ENCODE measurements at regions not wholly inside any gene's neighbourhood (a gene's known extent, or its start where the extent isn't known, plus 50 kb on each side); places are given as distances from the start of the nearest gene placed in this dataset.
"Not testable (repeated sequence)": the region's sequence is repeated elsewhere in the genome, so short reads cannot be mapped to it uniquely, and the experiment has no call there.

- H3K4me3 ChIP-seq (ENCODE audit: low read depth, low read length), result no peak overlapping the region
- no peak for DNase-seq (ENCODE audit: low read depth)
- TF ChIP-seq CTCF (IDR thresholded peaks at IDR 0.05; ENCODE audit: insufficient read depth, low read depth, low read length), result no peak
These were observed 128.4 kb downstream of the ZFAND4 start for GRCh38 chr10:45544191-45544590.

GRCh38 chr10:45541032-45541431, 131.5 kb downstream of the ZFAND4 start:
- not testable (repeated sequence) for H3K4me3 ChIP-seq (ENCODE audit: low read depth, low read length); DNase-seq (ENCODE audit: low read depth)

GRCh38 chr10:45540589-45540988, 132.0 kb downstream of the ZFAND4 start:
- not testable (repeated sequence) for DNase-seq (ENCODE audit: low read depth); H3K4me3 ChIP-seq (ENCODE audit: low read depth, low read length)

GRCh38 chr10:45539569-45539968, 133.0 kb downstream of the ZFAND4 start:
- not testable (repeated sequence) for DNase-seq (ENCODE audit: low read depth); H3K4me3 ChIP-seq (ENCODE audit: low read depth, low read length)

- H3K4me3 ChIP-seq (ENCODE audit: low read depth, low read length), result no peak overlapping the region
- no peak for TF ChIP-seq CTCF (IDR thresholded peaks at IDR 0.05; ENCODE audit: insufficient read depth, low read depth, low read length)
- DNase-seq (ENCODE audit: low read depth), result no peak
These were observed 138.0 kb downstream of the ZFAND4 start for GRCh38 chr10:45534572-45534971.

GRCh38 chr10:45532480-45532879, 140.1 kb downstream of the ZFAND4 start:
- no peak for TF ChIP-seq CTCF (IDR thresholded peaks at IDR 0.05; ENCODE audit: insufficient read depth, low read depth, low read length)
- no peak for DNase-seq (ENCODE audit: low read depth)
- H3K4me3 ChIP-seq (ENCODE audit: low read depth, low read length), result no peak overlapping the region

GRCh38 chr10:45526309-45526905, 146.2 kb downstream of the ZFAND4 start:
- no peak for TF ChIP-seq CTCF (IDR thresholded peaks at IDR 0.05; ENCODE audit: insufficient read depth, low read depth, low read length)
- no peak for DNase-seq (ENCODE audit: low read depth)
- no peak overlapping the region for H3K4me3 ChIP-seq (ENCODE audit: low read depth, low read length)

GRCh38 chr10:45520476-45520875, 146.5 kb downstream of the ALOX5 start:
- TF ChIP-seq CTCF (IDR thresholded peaks at IDR 0.05; ENCODE audit: insufficient read depth, low read depth, low read length), result no peak
- no peak for DNase-seq (ENCODE audit: low read depth)
- H3K4me3 ChIP-seq (ENCODE audit: low read depth, low read length), result no peak overlapping the region
